OCI-LY1 (cell line): ENCODE measurements at regions not wholly inside any gene's neighbourhood (a gene's known extent, or its start where the extent isn't known, plus 50 kb on each side); places are given as distances from the start of the nearest gene placed in this dataset.

Experiments used
- CTCF ChIP-seq: fragments of 200-600 bp; sonication (generic), shearing (Covaris generic); IDR thresholded peaks from 2 replicates; pipeline ENCODE4 v1.5.1; 2017; ENCODE audit warnings: mild to moderate bottlenecking, antibody characterized with exemption, low read length, moderate library complexity, mixed read lengths
- EZH2 ChIP-seq: fragments of 200-600 bp; sonication (generic), shearing (Covaris generic); IDR thresholded peaks from 2 replicates; pipeline ENCODE4 v1.8.0; 2017; ENCODE audit warnings: borderline replicate concordance, mixed run types, mild to moderate bottlenecking, antibody characterized with exemption, low read length, moderate library complexity, mixed read lengths

GRCh38 chr3:160103397-160103796 is 114.8 kb downstream of the IL12A start:
- no peak for TF ChIP-seq CTCF
- TF ChIP-seq EZH2, result no peak
